ENCODE measurements at regions not wholly inside any gene's neighbourhood (a gene's known extent, or its start where the extent isn't known, plus 50 kb on each side); places are given as distances from the start of the nearest gene placed in this dataset.

DNA sequence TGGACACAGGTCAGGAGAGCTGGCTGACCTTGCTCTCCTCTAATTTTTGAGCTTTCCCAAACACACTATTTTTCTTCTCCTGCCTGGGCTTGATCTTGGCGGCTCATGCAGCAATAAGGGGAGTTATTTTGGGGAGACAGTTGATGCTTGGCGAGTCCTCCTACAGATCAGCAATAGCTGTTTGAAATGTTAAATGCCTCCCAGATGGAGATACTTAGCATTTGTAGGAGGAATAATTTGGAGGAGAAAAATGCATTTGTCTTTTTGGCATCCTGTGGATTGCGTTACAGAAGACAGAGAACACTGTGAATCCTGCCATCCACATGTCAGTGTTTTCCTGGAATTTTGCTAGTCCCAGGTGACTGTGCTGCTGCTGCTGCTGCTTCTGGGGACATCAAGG lies 328.0 kb upstream of the XYLT1 start:
- TF ChIP-seq ZNF239 (tag by site-specific recombination; IDR thresholded peaks at IDR 0.05), result no peak
- TF ChIP-seq ZNF394 (tag by site-specific recombination; IDR thresholded peaks at IDR 0.05; ENCODE audit: borderline replicate concordance), result no peak
- TF ChIP-seq, protein P1, sequence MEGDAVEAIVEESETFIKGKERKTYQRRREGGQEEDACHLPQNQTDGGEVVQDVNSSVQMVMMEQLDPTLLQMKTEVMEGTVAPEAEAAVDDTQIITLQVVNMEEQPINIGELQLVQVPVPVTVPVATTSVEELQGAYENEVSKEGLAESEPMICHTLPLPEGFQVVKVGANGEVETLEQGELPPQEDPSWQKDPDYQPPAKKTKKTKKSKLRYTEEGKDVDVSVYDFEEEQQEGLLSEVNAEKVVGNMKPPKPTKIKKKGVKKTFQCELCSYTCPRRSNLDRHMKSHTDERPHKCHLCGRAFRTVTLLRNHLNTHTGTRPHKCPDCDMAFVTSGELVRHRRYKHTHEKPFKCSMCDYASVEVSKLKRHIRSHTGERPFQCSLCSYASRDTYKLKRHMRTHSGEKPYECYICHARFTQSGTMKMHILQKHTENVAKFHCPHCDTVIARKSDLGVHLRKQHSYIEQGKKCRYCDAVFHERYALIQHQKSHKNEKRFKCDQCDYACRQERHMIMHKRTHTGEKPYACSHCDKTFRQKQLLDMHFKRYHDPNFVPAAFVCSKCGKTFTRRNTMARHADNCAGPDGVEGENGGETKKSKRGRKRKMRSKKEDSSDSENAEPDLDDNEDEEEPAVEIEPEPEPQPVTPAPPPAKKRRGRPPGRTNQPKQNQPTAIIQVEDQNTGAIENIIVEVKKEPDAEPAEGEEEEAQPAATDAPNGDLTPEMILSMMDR (tag by site-specific recombination; IDR thresholded peaks at IDR 0.05), result no peak
- TF ChIP-seq ZFP41 (tag by site-specific recombination; IDR thresholded peaks at IDR 0.05; ENCODE audit: borderline replicate concordance), result no peak
